ENCODE measurements at regions not wholly inside any gene's neighbourhood (a gene's known extent, or its start where the extent isn't known, plus 50 kb on each side); places are given as distances from the start of the nearest gene placed in this dataset.

DNA sequence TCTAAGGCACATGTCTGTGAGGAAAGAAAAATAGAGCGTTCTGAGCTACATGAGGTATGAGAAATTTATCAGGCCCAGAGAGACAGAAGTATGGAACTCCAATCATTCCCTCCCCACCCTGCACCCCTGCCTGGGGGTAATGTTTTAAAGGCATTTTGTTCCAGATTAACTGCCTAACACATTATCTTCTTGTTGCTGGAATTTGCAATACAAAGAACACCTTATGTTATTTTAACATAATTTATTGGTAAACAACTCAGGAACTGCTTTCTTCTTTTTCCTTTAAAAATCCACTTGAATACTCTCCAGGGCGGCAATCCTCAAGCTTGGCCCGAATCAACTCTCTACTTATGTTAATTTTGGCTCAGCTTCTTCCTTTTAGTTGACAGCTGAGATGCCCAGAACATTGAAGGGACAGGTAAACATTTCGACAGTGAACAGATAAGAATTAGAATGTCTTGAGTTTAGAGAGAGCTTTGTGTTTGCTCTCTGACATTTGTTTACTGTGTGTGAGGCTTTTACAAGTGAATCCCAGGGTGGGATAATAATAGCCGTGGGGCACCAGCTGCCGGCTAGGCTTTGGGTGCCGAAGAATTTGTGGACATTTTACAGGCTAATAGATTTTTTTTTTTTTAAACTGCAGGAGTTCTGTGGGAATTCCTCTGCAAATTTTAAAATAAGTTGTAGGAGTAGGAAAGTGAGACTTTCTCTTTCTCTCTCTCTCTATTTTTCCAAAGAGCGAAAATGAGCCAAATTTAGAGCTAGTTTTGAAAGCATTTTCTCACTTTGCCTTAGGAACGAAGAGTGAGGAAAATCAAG is 96.4 kb upstream of the TAF11L2 start:
- no peak for TF ChIP-seq POLR2A (IDR thresholded peaks at IDR 0.05)
- TF ChIP-seq, protein P1, sequence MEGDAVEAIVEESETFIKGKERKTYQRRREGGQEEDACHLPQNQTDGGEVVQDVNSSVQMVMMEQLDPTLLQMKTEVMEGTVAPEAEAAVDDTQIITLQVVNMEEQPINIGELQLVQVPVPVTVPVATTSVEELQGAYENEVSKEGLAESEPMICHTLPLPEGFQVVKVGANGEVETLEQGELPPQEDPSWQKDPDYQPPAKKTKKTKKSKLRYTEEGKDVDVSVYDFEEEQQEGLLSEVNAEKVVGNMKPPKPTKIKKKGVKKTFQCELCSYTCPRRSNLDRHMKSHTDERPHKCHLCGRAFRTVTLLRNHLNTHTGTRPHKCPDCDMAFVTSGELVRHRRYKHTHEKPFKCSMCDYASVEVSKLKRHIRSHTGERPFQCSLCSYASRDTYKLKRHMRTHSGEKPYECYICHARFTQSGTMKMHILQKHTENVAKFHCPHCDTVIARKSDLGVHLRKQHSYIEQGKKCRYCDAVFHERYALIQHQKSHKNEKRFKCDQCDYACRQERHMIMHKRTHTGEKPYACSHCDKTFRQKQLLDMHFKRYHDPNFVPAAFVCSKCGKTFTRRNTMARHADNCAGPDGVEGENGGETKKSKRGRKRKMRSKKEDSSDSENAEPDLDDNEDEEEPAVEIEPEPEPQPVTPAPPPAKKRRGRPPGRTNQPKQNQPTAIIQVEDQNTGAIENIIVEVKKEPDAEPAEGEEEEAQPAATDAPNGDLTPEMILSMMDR (IDR thresholded peaks at IDR 0.05): no peak
